Tongue (tissue), 1 donor: ENCODE measurements at regions not wholly inside any gene's neighbourhood (a gene's known extent, or its start where the extent isn't known, plus 50 kb on each side); places are given as distances from the start of the nearest gene placed in this dataset.
A peak's percentile ranks its signal among the peaks of the same experiment; 100 is the strongest.

Experiments used
- DNase-seq: peaks from one replicate; pipeline ENCODE4 v3.0.0-alpha.2; 2015

DNA sequence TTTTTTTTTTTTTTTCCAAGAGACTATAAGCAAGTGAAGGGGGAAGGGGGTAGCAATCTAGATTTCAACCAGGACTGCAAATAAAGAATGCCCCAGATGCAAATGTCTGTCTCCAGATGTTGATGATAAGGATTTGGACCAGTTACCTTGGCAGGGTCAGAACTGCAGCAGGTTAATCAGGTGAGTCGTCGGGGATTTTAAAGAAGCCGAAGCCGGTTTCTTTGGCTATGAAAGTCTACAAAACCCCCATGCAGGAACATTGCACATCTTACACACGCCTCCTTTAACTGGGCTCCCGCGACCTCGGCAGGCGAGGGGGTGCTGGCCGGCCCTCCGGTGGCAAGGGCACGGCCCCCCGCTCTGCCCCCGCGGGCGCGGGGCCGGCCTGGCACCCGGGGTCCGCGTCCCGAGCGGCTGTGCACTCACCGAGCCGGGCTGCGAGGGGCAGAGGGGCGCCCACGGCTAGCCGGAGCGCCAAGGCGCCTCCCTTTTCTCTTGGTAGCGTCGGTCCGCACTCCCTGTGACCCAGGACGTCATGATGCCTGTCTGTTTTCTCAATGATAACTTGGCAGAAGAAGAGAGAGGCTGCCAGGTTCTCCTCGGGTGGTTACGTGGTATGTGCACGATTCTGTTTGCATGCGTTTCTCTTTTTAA lies 366.3 kb upstream of the ESRRG start:
- DNase-seq: peak; percentile 76

DNA sequence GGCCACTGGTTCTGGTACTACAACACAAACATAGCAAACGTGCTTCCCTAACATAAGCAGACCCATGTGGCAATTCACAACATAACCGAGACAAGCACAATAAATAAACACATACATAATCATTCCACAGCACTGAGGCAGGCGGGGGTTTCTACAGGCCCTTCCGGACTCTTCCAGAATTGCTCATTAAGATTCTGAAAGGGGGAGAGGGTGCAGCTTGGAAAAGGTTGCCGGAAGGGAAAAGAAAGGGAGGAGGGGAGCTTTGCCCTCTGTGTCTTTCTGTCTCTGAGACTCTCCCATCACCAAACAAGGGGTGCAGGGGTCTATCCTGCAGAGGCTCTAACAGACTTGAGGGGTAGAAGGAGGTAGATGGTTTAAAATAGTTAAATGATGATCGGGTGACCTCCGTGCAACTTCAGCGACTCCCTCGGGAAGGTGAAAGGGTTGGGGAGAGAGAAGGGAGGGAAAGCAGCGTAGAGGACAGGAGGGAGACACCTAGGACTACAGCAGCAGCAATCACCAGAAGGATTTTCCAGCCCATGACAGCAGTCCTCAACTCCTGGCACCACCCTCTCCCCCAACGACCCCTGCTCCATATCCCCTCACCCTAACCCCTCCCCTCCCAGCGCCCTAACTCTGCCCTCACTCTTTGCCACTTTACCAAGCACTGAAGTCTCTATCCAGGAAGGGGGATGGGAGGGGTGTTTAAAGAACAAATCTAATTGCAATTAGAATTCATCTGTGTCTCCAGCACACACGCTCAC lies 365.5 kb upstream of the ESRRG start:
- DNase-seq: peak; percentile 20

- DNase-seq: peak; percentile 38
These were observed 364.8 kb upstream of the ESRRG start for GRCh38 chr1:217088011-217088410.

DNA sequence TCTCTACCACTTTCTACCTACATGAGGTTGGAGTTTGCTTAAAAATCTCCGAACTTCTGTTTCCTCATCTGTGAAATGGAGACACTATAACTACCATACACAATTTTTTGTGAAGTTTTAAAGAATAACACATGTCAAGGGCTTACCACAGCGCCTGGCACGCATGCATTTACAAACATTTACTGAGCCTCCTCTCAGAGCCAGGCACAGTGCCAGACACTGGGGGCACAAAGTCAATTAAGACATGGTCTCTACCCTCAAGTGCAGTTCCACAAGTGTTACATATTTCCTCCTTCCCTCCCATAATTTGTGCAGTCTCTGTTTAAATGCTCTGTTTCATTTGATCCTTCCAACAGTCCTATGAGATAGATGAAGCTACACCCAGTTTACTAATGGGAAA lies 356.4 kb upstream of the ESRRG start:
- peak; percentile 84 for DNase-seq

GRCh38 chr1:217078959-217079358 lies 355.7 kb upstream of the ESRRG start:
- DNase-seq: no peak

GRCh38 chr1:217078078-217078690 lies 355.0 kb upstream of the ESRRG start:
- peak; percentile 71 for DNase-seq

- no peak for DNase-seq
These were observed 354.2 kb upstream of the ESRRG start for GRCh38 chr1:217077426-217077825.

DNA sequence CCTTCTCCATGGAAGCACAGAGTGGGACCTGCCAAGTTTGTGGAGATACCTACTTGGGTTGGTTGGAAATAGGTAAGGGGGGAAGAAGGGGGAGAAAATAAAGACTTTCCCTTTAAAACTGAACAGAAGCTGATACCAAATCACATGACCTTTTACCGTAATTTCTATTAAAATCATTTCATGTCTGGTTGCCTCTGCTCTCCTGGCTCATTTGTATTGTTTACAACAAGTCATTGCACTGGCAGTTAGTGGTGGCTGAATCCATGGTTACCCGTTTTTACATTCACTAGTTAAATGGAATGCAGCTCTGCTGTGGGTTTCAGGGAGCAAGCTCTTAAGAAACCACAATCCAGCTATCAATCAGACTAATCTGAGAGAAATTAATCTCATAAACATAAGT lies 353.7 kb upstream of the ESRRG start:
- no peak for DNase-seq

- DNase-seq: peak; percentile 91
These were observed 349.7 kb upstream of the ESRRG start for GRCh38 chr1:217072926-217073325.

DNA sequence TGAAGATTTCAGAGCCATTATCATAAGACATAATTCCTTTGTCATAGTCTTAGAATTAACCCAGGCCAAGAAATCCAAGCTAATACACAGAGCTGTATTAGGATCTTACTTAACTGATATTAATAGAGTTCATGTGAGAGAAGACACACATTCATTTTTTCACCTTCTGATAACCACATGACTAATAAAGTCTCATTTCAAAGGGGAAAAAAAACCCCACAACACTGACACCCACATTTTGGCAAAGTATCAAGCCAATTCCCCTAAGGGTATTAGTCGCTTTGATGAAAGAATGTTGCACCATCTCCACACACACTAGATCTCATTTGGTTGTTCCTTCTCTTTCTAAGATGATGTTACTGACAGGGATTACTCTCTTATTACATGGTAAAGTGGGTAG lies 344.4 kb upstream of the ESRRG start:
- no peak for DNase-seq

GRCh38 chr1:217066794-217067193 lies 343.6 kb upstream of the ESRRG start:
- no peak for DNase-seq

DNA sequence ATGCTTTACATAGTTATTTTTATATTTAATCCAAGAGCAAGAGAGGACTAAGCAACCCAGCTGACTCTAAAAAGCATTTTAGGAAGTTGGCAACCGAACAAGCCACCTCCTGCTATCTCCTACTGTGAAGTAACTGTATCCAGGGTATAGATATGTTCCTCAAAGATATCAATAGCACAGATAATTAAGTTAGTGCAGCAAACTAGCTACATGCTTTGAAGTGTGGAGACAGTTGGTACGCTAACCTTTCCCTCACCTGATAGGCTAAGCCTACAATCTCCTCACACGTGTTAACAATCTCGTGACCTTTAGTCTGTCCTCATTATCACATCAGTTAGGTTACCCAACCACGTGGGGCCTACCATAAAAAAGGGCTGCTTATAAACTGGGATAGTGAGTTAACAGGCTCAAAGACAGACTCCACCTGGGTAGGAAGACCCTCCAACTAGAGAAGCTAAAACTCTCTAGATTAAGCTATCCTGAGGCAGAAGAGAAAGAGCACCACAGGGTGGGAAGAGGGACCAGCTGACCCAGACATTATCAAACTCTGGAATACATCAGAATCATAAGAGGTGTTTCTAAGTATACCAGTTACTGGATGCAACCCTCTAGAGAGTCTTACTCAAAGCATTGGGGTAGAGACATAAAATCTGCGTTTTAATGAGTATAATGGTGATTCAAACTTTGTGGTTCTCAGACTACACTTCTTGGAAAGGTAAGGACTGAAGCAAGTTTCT lies 340.1 kb upstream of the ESRRG start:
- no peak for DNase-seq

GRCh38 chr1:217062586-217062985 lies 339.4 kb upstream of the ESRRG start:
- DNase-seq: no peak

DNA sequence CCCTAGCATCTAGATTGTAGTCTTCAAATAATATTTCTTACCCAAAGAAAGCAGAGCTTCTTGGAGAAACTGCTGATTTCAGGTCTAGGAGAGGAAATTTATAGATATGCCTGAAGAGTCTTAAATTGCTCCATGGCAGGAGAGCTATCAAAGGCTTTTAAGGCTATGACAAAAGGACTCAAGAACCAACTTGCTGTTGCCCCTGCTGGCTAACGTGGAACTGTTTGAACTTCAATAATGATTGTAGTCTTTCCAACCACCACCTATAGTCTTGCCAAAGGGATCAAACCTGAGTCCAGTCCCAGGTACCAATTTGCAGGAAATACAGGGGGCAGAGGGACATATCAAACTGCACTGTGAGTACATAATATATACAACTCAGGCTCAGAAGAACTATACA lies 336.2 kb upstream of the ESRRG start:
- no peak for DNase-seq

DNA sequence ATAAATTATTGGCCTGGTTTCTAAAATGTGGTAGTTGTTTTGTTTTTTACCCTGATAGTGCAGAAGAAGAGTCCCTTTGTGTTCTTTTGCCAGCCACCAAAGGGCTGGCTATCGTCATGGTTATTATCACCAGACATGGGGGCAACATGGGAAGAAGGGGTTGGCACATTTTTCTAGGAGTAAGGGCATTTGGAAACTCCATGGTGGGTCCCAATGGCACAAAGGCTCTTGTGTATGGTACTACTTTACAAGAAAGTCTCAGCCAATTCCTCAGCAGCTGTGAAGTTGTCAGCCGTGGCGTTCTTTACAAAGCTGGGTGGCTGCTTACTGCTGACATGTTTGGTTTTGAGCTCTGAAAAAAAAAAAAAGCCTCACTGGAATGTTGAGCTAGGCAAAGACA lies 330.4 kb upstream of the ESRRG start:
- peak; percentile 81 for DNase-seq

DNA sequence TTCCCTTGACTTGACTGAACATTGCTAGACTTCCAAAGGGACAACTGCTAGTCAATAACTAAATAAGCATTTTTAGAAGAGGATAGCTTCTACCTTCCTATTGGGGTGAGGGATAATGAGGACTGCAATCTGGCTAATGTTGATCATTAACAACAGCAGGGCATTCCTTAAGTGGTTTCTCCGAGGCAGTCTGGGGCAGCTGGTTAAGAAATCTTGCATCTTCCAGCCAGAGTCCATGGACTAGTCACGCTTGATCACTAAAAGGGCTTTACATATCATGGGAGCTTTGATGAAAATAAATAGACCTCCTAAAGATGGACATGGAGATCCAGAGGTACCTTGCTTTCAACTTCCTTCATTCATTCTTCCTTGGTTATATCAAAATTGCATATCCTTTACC lies 329.4 kb upstream of the ESRRG start:
- DNase-seq: no peak

DNA sequence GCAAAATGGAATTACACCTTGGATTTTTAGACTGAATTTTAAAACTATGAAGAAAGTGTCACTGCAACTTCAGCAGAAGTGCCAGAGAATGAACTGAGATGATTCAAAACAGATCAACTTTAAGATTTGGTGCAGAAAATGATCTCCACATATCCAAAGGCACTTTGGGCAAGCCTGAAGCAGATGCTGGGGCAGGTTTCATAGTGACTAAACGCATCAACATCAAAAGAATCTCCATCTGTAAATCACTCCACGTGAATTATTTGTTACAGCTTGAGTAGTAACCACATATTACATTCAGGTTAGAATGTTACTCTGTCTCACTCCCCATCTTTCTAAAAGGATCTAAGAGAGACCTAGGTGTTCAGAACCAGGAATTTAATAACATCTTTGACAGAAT lies 329.0 kb upstream of the ESRRG start:
- DNase-seq: no peak

DNA sequence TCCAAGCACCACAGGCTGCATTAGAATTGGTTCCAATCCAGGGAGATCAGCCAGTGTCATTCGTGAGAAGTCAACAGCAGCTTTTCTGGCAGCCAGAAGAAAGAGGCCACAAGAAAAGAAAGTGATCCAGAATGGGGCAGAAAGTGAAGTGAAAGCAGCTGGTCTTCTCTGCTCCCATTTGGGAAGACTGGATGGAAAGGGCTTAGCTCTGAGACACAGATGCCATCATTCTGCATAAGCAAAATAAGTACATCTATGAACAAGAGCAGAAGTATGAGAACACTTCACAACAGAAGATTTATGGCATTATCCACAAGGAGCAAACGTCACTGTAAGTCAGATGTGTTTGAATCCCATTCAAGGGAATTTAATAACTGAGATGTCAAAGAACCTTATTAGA lies 326.5 kb upstream of the ESRRG start:
- DNase-seq: no peak

DNA sequence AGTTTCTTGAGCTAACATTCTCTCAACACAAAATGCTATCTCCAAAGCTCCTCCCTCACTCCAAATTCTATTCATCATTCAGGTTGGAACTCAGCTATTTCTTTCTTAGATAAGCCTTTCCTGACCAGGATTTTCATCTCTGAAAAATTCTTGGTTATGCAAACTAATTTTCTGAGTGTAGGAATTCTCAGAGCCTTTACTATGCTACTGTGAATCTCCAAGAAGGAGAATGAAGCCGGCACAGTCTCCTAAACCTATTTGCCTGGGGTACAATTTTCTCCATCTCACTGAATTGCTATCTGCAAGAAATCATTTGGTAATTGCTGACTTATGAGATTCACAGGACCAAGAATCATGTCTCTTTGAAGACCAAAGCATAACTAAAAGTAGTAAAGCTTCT lies 325.9 kb upstream of the ESRRG start:
- no peak for DNase-seq

DNA sequence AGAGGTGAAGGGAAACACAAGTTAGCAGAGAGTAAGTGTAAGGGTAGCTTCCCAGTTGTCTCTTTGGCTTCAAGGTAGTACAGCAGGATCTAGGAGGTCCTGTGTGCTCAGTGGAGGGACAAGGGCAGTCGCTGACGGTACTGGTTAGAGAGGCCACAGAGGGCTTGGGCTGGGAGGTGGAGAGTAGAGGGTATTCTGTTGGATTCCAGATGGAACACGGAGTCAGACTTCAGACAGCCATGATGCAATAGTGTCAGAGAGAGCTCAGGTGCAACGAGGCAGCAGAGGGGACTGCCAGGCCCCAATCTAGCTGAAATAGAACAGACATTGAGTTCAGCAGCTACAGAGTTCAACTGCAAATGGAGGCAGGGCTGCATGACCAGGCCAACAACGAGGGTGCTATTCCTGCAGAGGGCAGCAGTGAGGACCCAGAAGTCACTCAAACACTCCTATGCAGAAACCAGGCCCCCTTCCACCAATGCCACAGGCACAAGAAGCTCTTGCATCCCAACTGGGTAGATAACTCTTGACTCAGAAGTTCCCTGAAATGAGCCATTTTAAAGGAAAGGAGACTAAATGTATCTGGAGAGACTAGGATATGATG lies 325.0 kb upstream of the ESRRG start:
- no peak for DNase-seq

GRCh38 chr1:217040711-217041455 lies 317.7 kb upstream of the ESRRG start:
- DNase-seq: peak; percentile 45

- DNase-seq: no peak
These were observed 316.7 kb upstream of the ESRRG start for GRCh38 chr1:217039926-217040325.
